ENCODE measurements at regions not wholly inside any gene's neighbourhood (a gene's known extent, or its start where the extent isn't known, plus 50 kb on each side); places are given as distances from the start of the nearest gene placed in this dataset.

DNA sequence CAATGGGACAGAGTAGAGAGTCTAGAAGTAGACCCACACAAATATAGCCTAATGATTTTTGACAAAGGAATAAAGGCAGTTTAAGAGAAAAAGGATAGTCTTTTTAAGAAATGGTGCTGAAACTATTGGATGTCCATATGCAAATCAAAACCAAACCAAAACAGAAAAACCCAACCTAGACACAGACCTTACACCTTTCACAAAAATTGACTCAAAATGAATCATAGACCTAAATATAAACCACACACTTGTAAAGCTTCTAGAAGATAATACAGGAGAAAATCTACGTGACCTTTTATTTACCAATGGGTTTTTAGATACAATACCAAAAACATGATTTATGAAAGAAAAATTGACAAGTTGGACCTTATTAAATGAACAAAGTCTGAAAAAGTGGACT lies 66.4 kb upstream of the MPHOSPH6 start:
- H3K27me3 ChIP-seq = peaks cover 0 to 4% of the 10 kb centered on the region in 2 donors
- H3K4me3 ChIP-seq = no peak overlapping the region
- H3K36me3 ChIP-seq = no peaks in the 10 kb centered on the region
- H3K9me3 ChIP-seq = no peaks in the 10 kb centered on the region
- H3K4me1 ChIP-seq = no peaks in the 10 kb centered on the region
- no peak for DNase-seq
- TF ChIP-seq, protein P1, sequence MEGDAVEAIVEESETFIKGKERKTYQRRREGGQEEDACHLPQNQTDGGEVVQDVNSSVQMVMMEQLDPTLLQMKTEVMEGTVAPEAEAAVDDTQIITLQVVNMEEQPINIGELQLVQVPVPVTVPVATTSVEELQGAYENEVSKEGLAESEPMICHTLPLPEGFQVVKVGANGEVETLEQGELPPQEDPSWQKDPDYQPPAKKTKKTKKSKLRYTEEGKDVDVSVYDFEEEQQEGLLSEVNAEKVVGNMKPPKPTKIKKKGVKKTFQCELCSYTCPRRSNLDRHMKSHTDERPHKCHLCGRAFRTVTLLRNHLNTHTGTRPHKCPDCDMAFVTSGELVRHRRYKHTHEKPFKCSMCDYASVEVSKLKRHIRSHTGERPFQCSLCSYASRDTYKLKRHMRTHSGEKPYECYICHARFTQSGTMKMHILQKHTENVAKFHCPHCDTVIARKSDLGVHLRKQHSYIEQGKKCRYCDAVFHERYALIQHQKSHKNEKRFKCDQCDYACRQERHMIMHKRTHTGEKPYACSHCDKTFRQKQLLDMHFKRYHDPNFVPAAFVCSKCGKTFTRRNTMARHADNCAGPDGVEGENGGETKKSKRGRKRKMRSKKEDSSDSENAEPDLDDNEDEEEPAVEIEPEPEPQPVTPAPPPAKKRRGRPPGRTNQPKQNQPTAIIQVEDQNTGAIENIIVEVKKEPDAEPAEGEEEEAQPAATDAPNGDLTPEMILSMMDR (IDR thresholded peaks at IDR 0.05) = no peak
- no peak overlapping the region for H3K27ac ChIP-seq
- intact Hi-C loops (cut with DNase I; ENCODE audit: low total_unique reads) = no loop called here

DNA sequence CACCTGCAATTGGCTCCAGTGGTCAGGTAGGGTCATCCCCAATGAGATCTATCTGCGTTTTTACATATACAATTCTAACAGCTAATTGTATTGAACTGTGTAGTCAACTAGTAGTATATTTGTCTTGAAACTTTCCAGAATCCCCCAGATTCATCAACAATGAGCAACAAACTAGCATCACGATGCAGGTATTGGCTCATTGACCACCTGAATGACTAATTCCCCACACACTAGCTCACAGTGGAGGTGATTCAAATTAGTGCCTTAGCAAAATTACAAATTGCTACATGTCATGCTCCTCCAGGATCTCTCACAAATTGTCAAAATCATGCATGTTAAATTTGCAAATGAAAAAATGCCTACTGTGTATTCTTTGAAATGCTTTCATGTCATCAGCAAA lies 62.8 kb upstream of the MPHOSPH6 start:
- Histone ChIP-seq H3K27me3 (peaks cover 0 to 10% of the 10 kb centered on the region in 2 donors), H3K4me3 (no peak overlapping the region), H3K27ac (no peak overlapping the region), H3K36me3 (no peaks in the 10 kb centered on the region), H3K9me3 (no peaks in the 10 kb centered on the region), H3K4me1 (no peaks in the 10 kb centered on the region)
- no peak for DNase-seq
- TF ChIP-seq, protein P1 (IDR thresholded peaks at IDR 0.05) = no peak
- intact Hi-C loops (cut with DNase I; ENCODE audit: low total_unique reads) = no loop called here

DNA sequence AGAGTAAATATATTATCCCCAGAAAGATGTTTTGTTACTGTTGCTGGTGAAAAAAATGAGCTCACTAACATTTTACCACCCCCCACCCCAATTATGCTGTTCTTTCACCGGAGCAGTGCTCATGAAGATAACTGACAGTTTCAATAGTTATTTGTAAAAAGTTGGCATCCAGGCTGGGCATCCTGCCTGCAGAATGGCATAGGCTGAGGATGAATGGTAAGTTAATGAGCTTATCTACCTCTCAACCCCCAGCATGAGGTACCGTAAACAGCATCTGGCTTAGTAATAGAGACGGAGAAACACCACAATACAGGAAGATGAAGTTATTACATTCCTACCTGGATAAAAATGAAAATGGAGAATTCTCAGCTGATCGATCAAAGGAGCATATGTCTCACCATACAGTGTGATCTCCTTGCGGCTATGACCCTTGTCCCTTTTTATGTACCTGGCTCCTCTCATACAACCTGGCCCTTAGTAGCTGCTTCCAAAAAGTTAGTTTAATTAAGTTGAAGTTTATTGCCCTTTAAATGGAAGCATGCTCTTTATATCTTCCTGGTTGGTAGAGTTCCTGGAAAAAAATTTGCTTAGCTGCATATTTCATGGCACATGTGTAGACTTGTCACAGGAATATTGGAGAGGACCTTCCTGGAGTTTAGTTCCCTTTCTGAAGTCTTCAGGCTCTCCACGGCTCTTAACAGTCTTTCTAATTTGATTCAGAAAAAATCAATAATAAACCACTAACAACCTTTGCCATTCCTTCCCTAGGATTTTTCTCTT lies 61.2 kb upstream of the MPHOSPH6 start:
- intact Hi-C loops (cut with DNase I; ENCODE audit: low total_unique reads) = no loop called here
- TF ChIP-seq, protein P1 (IDR thresholded peaks at IDR 0.05) = no peak
- H3K27me3 ChIP-seq = peaks cover 0 to 11% of the 10 kb centered on the region in 2 donors
- H3K9me3 ChIP-seq = no peaks in the 10 kb centered on the region
- no peaks in the 10 kb centered on the region for H3K36me3 ChIP-seq
- H3K4me3 ChIP-seq = no peak overlapping the region
- no peak overlapping the region for H3K27ac ChIP-seq
- no peaks in the 10 kb centered on the region for H3K4me1 ChIP-seq
- no peak for DNase-seq

DNA sequence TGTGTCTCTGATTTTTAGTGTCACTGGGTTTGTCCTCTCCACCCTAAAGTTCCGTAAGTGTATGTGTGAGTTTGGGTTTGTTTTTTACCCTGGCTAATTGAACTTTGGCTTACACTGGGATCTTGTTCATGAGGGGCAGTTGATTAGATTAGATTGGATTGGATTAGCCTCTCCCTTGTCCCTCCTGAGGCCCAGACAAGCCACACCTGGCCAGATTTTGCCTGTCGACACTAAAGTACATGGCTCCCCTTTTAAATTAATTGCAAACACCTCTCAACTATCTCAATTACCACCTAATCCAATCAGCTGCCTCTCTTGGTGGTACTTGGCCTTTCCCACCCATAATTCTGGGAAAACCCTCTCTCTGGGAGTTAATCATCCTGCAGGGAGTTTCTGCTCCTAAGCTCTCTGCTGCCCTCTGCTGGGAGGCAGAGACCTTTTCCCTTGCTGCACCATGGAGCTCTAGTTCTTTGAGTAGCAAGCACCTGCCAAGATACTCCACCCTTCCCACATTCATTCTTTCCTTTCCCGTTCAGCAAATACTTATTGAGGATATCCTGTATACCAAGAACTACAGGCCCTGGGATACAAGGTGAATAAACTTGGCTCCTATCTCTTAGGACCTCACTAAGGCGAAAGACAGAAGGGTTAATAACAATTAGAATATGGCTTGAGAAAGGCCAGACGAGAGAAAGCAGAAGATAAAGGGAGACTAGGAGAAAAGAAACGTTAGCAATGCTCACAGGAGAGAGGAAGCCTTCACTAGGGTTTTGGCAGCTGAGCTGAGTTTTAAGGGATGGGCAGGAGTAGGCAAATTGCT lies 60.0 kb upstream of the MPHOSPH6 start:
- DNase-seq = peak in 1 of 2 donors; percentile 68

DNA sequence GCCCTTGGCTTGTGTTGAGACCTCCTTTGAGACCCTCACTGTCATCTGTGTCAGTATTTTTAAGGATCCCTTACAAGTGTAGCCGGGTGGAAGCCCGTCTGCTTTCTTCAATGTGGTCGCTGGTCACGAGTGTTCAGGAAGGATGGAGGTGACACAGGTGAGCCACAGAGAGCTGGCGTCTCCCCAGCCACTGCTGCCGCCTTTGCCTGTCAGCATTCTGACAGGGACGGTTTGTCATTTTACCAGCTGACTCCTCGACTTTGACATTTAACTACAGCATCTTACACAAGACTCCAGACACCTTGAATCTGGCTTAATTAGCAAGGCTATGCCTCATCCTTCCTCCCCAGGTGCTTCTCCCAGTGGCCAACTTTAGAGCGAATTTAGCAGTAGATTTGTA lies 56.3 kb upstream of the MPHOSPH6 start:
- intact Hi-C loops (cut with DNase I; ENCODE audit: low total_unique reads) = loop anchor here (10.0 kb wide), 1 partner anchor 332 kb away; no protein-coding TSS in a partner anchor

More for the DNA sequence above, 60.0 kb upstream of the MPHOSPH6 start:
- intact Hi-C loops (cut with DNase I; ENCODE audit: low total_unique reads) = loop anchor here (10.0 kb wide), 1 partner anchor 335 kb away; no protein-coding TSS in a partner anchor
- Histone ChIP-seq H3K27me3 (peaks cover 0 to 9% of the 10 kb centered on the region in 2 donors), H3K27ac (no peak overlapping the region), H3K4me3 (no peak overlapping the region), H3K4me1 (no peaks in the 10 kb centered on the region), H3K9me3 (no peaks in the 10 kb centered on the region), H3K36me3 (no peaks in the 10 kb centered on the region)
- TF ChIP-seq, protein P1 (IDR thresholded peaks at IDR 0.05) = peak; percentile 55 to 64

More for the DNA sequence above, 56.3 kb upstream of the MPHOSPH6 start:
- peaks cover 0 to 9% of the 10 kb centered on the region in 2 donors for H3K27me3 ChIP-seq
- no peak overlapping the region for H3K27ac ChIP-seq
- DNase-seq = no peak
- no peaks in the 10 kb centered on the region for H3K9me3 ChIP-seq
- no peaks in the 10 kb centered on the region for H3K36me3 ChIP-seq
- no peaks in the 10 kb centered on the region for H3K4me1 ChIP-seq
- TF ChIP-seq, protein P1 (IDR thresholded peaks at IDR 0.05) = no peak
- H3K4me3 ChIP-seq = no peak overlapping the region
